ENCODE measurements at regions not wholly inside any gene's neighbourhood (a gene's known extent, or its start where the extent isn't known, plus 50 kb on each side); places are given as distances from the start of the nearest gene placed in this dataset.

DNA sequence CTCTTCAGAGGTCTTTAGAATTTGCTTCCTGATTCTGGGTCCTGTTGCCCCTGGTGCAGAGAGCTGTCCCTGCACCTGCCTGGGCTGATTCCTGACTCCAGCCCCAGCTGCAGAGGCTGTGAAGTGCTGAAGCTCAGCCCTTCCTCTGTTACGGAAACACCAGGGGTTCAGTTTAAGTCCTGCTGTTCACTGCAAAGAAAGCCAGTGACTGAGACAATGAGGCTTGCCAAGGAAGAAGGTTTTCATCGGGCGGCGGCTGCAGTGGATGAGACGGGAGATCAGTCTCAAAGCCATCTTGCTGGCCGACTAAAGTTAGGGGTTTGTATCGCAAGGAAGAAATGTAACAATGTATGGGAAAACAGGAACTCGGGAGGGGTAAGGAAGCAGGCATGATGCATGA, 142.4 kb upstream of the ZNF236 start:
- no peak for DNase-seq

DNA sequence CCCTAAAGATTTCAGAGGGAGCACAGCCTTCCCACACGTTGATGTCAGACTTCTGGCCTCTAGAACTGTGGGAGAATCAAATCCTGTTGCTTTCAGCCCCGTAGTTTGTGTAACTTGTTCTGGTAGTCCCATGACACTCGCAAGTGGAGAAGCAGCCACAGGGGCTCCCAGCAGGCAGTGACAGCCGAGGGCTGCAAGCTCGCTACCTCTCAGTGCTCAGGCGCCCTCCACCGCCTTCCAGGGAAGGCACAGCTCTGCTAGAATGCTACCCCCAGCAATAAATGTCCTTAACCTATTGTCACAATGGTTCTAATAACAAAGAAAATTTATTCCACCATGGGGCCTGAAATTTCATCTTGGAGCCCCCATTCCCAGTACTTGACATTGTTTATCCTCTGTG, 143.1 kb upstream of the ZNF236 start:
- DNase-seq = peak; percentile 74

DNA sequence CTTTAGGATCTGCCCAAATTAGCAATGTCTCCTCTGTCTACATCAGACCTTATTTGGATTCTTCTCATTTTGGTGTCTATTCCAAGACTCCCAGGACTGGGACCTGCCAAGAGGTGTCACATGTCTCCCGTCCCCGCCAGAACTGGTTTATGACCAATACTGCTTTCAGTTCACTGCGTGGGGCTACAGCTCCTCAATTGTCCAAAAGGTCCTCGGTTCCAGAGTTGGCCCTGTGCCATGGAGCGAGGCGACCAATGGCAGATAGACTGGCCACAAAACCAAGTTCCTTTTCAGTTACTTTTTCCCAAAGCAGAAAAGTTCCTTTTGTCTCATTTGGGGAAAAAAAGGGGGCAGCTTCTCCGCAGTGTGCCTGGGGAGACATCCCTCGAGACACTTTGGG, 144.1 kb upstream of the ZNF236 start:
- no peak for DNase-seq

DNA sequence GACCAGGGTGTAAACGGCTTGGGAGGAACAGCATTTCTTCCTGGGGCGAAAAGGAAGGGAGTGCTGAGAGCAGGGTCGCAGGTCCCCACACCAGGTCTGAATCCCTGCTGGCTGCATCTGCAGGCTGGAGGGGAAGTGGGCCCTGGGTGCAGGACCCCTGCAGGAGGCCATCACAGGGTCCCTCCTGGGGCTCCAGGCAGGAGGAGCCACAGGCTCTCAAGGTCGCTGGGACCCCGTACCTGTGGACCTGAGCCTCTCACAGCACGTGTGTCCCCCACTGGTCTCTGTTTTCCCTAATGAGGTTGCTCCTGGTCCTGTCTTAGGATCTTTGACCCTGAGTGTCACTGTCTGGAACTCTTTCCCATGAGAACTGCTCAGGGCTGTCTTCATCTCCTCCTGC, 147.8 kb upstream of the ZNF236 start:
- no peak for DNase-seq

DNA sequence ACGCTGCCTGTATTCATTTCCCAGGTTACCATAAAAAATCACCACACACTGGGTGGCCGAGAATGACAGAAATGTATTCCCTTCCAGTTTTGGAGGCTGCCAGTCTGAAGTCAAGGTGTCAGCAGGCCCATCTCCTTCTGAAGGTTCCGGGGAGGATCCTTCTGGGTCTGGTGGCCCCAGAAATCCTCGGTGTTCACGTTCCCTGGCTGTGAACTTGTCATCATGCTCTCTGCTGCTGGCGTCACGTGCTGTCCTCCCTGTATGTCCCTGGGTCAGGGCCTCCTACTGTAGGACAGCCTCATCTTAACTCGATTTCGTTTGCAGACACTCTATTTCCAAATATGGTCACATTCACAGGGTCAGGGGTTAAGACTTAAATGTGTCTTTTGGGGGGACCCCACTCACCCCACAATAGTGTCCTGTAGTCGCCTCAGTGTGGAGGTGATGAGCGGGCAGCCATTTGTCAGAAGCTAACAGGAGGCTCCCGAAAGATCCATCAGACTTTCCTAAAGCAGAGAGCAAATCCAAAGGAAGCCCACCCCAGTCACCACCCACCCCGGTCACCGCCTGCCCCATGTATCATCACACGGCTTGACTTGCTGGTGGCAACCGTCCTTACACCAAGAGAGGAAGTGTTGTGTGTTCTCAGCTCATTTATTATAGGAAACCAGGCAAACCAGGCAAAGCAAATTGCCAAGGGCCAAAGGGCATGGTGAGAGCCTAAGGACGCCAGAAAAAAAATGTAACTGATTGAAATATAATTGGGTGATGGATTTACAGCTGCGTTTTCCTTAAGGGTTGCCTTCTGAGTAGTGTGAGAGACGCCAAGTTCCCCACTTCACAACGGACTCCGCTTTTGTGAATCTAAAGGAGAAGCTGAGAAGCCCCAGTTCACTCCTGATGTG, 148.8 kb upstream of the ZNF236 start:
- DNase-seq = no peak

DNA sequence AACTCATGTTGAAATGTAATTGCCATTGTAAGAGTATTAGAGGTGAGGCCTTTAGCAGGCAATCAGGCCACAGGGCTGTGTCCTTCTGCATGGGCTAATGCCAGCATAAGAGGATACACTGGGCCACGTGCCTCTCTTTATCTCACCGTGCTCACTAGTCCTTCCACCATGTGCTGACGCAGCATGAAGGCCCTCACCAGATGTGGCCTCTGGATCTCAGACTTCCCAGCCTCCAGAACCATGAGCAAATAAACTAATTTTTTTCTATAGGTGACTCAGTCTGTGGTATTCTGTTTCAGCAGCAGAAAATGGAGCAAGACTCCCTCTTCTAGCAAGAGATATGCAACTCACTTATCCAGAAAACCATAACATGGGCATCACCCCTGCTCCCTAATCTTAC, 149.7 kb upstream of the ZNF236 start:
- no peak for DNase-seq

DNA sequence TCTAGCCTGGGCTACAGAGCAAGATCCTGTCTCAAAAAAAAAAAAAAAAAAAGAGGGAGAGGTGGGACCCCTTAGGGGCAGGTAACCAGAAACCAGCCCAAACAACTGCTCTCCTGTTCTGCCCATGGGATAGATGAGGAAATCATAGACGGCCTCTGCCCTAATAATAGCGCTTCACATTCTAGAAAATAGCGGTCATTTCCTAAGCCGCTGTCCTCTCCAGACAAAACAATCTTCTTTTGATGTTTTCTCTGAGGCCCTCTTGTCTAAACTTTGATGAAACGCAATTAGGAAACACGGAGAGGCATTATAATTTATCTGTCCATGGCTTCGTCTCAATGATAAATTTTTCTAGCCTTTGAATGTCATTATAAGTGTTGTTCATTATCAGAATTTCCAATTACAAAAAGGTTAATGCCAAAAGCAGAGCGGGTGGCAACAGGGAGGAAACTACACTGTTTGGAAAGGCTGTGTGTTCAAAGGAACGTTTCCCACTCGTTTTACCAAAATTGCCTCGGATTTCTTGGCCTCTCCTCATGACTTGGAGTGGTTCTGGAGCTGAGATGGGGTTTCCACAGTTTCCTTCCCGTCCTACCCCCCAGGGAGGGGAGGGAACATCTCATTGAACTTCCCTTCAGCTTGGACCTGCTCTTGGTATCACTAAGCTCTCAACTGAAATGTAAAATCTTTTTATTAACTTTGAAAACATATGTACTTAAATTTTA, 151.6 kb upstream of the ZNF236 start:
- no peak for DNase-seq

DNA sequence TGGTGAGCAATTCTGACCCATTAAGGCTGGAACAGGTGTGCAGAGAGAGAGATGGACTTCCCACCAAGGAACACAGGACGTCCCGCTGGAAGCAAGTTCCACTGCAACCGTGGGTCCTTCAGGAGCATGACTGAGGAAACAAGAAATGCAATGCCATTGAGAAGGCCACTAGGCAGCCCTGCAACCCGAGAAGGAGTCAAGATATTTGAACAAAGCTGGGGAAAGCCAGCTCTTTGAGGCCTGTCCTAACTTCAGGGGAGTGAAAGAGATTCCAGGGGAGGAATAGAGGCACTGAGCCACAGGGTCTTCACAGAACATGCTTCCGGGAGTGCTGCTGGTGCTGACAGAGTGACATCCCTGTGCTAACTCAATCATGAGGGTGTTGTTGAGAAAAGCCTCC, 153.8 kb upstream of the ZNF236 start:
- DNase-seq = no peak

DNA sequence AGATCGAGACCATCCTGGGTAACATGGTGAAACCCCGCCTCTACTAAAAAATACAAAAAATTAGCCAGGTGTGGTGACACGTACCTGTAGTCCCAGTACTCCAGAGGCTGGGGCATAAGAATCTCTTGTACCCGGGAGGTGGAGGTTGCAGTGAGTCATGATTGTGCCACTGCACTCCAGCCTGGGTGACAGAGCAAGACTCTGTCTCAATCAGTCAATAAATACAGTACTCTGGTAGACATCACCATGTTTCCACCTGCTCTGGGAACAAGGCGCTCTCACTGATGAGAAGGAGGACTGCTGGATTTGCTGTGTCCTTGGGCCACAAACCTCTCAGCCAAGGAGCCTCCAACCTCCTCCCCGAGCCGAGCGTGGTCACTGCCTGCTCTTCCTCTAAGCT, 154.2 kb upstream of the ZNF236 start:
- DNase-seq = no peak

DNA sequence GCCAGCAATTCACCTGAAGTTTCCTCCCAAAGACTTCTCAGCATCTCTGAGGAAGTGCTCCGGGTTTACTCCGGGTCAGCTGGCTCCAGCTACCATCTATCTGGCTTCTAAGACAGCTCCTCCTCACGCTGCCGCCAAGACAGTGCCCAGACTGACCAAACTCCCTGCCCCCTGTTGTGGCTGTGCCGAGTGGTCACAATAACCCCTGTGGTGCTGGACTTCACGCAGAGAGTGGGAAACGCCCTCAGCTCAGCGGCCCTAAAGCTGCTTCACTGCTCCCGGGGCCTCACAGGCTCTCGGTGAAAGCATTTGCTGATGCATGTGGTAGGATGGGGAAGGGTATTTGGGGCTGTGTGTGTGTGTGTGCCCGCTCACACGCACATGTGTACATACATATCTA, 154.8 kb upstream of the ZNF236 start:
- no peak for DNase-seq

DNA sequence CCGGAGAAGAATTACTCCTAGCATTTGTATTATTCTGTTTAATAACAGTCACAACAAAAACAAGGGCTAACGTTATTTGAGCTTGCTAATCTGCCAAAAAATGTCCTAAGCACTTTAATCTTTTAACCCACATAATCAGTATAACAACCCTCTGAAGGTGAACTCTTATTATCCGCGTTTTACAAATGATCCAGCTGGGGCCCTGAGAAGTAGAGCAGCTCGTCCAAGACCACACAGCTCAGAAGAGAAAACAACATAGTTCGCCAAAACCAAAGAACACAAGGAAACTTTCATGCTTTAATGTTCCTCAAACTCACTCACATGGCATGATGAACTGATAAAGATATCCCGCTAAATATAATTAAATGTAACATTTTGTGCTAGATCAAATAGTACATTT, 159.7 kb upstream of the ZNF236 start:
- DNase-seq = no peak

DNA sequence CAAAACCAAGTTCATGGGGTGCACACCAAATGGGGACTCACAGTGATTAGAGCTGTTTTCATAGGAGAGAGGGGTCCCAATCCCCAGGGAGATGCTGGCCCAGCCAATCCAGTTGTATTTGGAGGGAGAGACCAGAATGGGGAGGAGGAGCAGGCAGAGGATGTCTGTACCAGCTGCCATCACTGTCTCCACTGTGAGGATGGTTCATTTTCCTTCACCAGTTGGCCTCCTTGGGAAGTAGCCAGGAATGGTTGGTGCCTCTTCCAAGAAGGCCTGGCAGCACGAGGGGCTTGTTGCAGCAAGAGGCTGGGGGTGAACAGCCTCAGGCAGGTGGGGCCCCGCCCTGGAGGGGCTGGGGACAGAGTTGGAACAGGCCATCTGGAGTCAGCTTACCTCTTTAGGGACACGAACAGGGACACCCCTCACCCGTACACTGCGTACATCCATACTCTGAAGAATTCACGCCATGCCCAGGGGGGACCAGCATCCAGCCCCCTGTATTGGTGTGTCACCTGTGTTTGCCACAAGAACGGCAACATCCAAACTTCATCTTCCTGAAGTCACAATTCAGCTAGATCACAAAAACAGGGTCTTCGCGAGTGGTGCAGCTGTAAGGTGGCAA, 161.7 kb upstream of the ZNF236 start:
- peak; percentile 45 for DNase-seq

DNA sequence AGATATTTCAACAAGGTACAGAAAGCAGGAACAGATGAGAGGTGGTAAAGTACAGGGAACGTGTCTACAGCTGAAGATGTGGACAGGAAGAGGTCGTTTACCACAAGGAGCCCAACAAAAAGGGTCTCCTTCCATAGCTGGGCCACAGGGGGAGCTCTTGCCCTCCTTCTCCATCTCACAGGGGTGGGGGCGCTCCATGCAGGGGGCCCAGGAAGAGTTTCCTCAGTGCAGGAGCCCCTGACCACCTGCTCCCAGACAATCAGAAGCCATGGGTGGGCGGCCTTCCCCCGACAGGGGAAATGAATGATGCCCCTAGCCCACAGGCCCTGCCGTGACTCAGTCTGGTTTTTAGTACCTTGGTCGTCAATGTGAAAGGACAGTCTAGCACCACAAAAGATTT, 163.6 kb upstream of the ZNF516 start:
- peak; percentile 70 for DNase-seq

DNA sequence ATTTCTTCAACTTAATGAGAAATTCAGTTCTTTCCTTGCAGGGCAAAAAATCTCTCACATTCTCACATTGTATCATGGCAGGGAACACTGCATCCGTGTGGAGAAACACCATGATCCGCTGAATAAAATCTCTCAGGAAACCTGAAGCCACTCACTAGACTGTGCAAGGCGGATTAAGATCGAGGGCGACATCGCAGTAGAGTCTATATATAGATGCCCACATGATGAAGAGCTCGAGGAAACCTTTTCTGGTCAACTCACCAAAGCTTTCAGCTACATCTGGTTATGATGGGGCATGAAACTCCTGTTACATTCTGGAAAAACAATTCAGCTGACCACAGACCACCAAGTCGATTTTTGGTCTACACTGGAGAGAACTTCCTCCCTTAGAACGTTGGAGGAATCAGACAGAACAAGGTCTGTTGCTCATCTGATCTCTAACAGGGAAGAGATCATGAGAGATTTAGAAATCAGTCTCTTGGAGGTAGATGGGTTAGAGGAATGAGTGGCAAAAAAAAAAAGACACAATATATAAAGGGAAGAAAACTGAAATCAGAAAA, 162.9 kb upstream of the ZNF516 start:
- DNase-seq = no peak

DNA sequence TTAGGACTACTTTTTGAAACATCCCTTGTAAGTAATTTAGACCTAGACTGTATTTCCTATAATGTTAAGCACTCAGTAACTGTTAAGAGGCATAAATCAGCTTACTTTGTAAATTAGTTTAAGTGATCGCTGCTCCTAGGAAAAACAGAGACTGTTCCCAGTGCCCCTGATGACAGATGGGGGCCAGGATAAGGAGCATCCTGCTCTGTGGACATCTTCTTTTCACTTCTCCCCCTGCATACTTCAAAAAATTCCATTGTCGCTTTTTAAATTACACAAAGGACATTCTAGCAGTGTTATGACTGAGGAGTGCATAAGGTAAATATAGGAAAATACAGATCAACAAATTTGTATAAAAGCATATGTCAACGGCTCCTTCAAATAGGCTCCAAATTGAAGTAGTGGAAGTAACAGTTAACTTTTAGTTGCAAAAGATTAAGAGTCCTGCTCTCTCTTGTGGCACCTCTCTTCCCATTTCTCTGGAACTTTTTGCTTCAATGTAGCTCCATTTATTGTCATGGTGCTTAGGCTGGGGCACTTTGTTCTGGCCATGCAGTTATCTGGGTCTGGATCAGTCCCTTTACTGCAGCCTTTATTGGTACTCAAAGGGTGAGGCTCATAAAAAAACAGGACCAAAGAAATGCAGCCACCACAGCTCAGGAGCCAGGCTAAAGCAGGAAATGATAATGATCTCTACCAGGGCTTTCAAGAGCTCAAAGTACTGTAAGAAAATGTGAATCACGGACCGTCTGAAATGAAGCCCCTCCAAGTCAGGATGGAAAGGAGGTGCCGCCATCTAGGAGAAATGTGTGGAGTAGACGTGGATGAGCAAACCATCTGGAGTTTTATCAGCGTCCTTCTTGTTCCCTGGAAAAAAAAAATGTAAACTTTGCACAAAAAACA, 162.1 kb upstream of the ZNF516 start:
- DNase-seq = peak; percentile 95

DNA sequence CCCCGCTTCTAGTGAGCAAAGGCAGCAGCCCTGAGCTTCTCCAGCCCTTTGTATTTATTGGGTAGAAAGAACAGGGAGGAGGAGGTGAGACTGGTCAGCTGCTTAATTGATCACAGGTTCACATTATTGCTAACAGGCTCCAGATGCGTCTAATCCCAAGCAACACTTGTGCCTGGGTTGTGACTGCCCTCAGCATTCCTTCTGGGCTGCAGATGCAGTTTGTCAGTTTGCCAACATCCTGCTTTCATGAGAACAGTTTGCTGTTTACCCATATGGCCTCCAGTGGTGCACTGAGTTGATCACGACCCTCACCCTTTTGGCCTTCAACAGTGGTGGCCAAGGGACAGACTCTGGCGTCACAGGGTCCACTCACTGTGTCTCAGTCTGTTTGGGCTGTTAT, 159.5 kb upstream of the ZNF516 start:
- DNase-seq = no peak

DNA sequence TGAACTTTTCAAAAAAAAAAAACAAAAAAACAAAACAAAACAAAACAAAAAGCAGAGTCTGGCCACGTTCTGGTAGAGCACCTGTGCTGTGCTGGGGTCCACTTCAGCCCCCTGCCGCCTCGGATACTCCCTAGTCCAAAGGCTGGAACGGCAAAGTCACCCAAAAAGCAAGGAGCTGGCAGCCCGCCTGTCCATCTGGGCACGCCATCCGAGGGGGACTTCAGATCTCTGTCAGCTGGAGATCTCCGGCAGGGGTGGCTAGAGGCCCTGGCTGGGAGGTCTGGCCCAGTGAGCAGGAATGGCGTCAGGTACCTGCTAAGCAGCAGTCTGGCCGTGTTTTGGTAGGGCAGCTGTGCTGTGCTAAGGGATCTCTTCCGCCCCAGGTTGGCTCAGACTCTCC, 152.3 kb upstream of the ZNF516 start:
- DNase-seq = no peak

DNA sequence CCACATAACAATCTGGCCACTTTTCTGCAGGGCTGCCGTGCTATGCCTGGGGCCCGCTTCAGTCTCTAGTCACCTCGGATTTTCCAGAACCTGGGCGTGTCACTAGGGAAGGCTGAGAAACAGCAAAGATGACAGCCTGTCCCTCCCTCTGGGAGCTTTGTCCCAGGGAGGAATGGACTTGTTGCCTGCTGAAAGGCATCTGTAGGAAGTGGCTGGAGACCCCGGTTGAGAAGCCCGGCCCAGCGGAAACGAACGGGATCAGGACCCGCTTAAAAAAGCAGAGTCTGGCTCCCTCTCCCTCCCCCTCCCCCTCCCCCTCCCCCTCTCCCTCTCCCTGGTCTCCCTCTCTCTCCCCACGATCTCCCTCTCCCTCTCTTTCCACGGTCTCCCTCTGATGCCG, 149.5 kb upstream of the ZNF516 start:
- no peak for DNase-seq

DNA sequence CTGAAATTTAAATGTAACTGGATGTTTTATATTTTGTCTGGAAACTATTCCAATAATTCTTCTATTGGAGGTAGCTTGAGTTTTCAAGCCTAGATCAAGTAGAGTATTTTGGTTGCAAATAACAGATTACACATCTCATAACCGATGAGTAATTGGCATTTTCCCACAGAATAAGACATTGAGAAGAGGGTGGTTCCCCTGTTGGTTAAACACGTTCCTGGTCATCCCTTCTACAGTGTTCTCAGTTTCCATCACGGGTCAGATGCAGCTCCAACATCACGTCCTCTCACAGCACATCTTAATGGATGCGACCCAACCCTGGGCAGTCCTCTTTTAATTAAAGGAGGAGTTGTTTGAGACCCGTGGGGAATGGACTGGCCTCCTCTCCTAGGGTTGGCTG, 149.0 kb upstream of the ZNF516 start:
- DNase-seq = no peak

DNA sequence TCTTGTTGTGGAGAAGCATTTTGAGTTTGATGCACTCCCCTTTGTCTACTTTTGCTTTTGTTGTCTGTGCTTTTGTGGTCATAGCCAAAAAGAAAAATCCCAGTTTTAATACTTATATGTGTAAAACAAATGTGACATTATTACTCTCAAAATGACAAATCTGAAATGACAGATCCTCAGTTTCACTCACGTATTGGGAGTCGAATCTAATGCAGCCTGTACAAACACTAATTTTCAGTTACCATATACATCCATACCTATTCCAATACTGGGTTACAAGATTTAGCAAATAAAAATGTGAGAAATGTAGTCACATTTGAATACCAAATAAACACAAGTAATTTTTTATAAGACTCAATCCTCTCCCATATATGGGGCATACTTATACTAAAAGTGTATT, 148.2 kb upstream of the ZNF516 start:
- DNase-seq = no peak

DNA sequence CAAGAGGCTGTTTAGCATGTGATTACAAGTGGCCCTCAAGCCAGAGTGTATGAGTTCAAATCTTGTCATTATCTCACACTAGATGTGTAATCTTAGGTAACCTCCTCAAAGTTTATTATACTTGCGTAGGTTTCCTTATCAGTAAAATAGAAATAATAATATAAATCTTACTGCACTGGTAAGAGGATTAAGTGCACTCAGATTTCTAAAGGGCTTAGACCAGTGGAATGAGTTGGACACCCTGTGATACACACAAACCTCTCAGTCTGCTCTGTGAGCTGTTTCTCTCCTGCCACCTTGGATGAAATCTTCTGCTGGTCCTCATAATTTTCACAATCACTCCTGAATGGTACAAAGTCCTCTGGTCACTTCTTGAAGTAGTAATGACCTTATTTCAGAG, 145.4 kb upstream of the ZNF516 start:
- DNase-seq = no peak

DNA sequence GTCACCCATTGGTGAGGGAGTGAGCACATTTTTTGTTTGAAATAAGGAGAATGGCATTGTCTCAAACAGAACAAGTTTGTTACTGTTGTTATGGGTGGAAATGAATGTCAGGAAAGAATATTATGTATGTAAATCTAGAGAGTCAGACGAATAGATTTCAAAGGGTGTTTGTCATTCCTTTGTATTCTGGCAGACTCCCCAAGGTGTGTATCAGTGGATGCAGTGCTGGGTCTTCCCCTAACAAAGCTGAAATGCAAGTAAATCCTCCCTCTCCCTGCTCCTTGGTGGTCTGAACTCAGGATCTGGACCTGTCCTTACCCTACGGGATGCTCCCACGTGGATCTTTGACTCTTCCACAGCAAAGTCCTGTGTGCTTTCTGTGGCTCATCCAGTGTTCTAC, 139.5 kb upstream of the ZNF516 start:
- no peak for DNase-seq

Data from islet precursor cell (in vitro differentiated cells).